Activated naive CD4-positive, alpha-beta T cell treated with Interleukin-2 at 50 U/mL for 16 hours (primary cell): ENCODE measurements at regions not wholly inside any gene's neighbourhood (a gene's known extent, or its start where the extent isn't known, plus 50 kb on each side); places are given as distances from the start of the nearest gene placed in this dataset.

Source experiments
- DNase-seq: peaks from one replicate; pipeline ENCODE4 v3.0.0-alpha.2; 2020

GRCh38 chr14:85451421-85451820, 78.5 kb upstream of the FLRT2 start:
- no peak for DNase-seq

- no peak for DNase-seq
These were observed 76.3 kb upstream of the FLRT2 start for GRCh38 chr14:85453401-85454225.

GRCh38 chr14:85454226-85454813, 75.6 kb upstream of the FLRT2 start:
- no peak for DNase-seq

- DNase-seq, result no peak
These were observed 70.5 kb upstream of the FLRT2 start for GRCh38 chr14:85459361-85460000.

- DNase-seq, result no peak
These were observed 68.4 kb upstream of the FLRT2 start for GRCh38 chr14:85461432-85462133.

- DNase-seq, result no peak
These were observed 66.4 kb upstream of the FLRT2 start for GRCh38 chr14:85463512-85463911.

- no peak for DNase-seq
These were observed 65.6 kb upstream of the FLRT2 start for GRCh38 chr14:85464135-85464895.

GRCh38 chr14:85466678-85467077, 63.3 kb upstream of the FLRT2 start:
- DNase-seq, result no peak

GRCh38 chr14:85468816-85469215, 61.1 kb upstream of the FLRT2 start:
- no peak for DNase-seq

GRCh38 chr14:85471156-85471555, 58.8 kb upstream of the FLRT2 start:
- no peak for DNase-seq

- no peak for DNase-seq
These were observed 58.2 kb upstream of the FLRT2 start for GRCh38 chr14:85471744-85472143.

- no peak for DNase-seq
These were observed 55.5 kb upstream of the FLRT2 start for GRCh38 chr14:85474431-85474830.

GRCh38 chr14:85475113-85475512, 54.8 kb upstream of the FLRT2 start:
- no peak for DNase-seq

- no peak for DNase-seq
These were observed 50.6 kb upstream of the FLRT2 start for GRCh38 chr14:85479306-85479705.

GRCh38 chr14:85479771-85480170, 50.2 kb upstream of the FLRT2 start:
- DNase-seq, result no peak
